ENCODE measurements at regions not wholly inside any gene's neighbourhood (a gene's known extent, or its start where the extent isn't known, plus 50 kb on each side); places are given as distances from the start of the nearest gene placed in this dataset.

DNA sequence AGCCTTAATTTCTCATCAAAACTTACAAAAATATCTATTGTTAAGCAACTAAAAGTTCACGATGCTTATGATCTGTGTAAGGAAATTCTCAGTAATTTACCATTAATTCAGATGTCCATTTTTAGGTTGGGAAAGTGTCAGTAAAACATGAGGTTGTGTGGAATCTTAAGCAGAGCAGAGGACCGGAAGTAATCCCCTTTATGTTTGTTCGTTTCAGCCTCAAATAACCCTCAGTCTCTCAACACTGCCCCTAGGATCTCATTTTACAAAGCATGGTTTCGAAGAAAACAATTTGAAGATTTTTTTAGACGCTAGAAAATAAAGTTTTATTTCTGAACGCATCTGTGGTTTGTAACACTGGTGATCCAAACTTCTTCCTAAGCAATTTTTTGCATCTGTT lies 504.2 kb downstream of the MAT2B start:
- H3K4me3 ChIP-seq (replicated peaks; ENCODE audit: low read depth, low read length): no peak overlapping the region
- H3K27me3 ChIP-seq (replicated peaks; ENCODE audit: control insufficient read depth, insufficient read depth, low read length): no peaks in the 10 kb centered on the region
- no peaks in the 10 kb centered on the region for H3K36me3 ChIP-seq (ENCODE audit: control insufficient read depth, insufficient read depth, low read length)
- TF ChIP-seq, protein P1, sequence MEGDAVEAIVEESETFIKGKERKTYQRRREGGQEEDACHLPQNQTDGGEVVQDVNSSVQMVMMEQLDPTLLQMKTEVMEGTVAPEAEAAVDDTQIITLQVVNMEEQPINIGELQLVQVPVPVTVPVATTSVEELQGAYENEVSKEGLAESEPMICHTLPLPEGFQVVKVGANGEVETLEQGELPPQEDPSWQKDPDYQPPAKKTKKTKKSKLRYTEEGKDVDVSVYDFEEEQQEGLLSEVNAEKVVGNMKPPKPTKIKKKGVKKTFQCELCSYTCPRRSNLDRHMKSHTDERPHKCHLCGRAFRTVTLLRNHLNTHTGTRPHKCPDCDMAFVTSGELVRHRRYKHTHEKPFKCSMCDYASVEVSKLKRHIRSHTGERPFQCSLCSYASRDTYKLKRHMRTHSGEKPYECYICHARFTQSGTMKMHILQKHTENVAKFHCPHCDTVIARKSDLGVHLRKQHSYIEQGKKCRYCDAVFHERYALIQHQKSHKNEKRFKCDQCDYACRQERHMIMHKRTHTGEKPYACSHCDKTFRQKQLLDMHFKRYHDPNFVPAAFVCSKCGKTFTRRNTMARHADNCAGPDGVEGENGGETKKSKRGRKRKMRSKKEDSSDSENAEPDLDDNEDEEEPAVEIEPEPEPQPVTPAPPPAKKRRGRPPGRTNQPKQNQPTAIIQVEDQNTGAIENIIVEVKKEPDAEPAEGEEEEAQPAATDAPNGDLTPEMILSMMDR (IDR thresholded peaks at IDR 0.05; ENCODE audit: insufficient read depth, low read length, poor library complexity, severe bottlenecking): no peak
- DNase-seq (ENCODE audit: extremely low read depth, insufficient read length): no peak

DNA sequence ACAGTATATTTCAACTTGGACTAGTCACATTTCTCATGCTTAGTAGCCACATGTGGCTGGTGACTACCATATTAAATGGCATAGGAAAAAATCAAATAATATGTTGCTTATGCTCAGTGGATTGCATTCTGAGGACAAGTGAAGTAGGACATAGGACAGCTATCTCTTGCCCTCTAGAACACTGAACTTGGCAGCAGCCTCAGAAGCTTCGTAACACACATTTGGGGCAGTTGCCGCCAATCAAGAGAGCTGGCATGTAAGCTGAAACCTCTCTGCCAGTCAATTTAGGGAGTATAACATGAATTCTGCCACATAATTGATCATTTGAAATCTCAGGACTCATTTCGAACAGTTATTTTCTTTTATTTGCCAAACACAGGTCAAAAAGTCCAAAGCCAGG lies 505.5 kb downstream of the MAT2B start:
- H3K4me3 ChIP-seq (replicated peaks; ENCODE audit: low read depth, low read length): no peak overlapping the region
- TF ChIP-seq, protein P1 (IDR thresholded peaks at IDR 0.05; ENCODE audit: insufficient read depth, low read length, poor library complexity, severe bottlenecking): no peak
- DNase-seq (ENCODE audit: extremely low read depth, insufficient read length): no peak
- no peaks in the 10 kb centered on the region for H3K36me3 ChIP-seq (ENCODE audit: control insufficient read depth, insufficient read depth, low read length)
- no peaks in the 10 kb centered on the region for H3K27me3 ChIP-seq (replicated peaks; ENCODE audit: control insufficient read depth, insufficient read depth, low read length)

DNA sequence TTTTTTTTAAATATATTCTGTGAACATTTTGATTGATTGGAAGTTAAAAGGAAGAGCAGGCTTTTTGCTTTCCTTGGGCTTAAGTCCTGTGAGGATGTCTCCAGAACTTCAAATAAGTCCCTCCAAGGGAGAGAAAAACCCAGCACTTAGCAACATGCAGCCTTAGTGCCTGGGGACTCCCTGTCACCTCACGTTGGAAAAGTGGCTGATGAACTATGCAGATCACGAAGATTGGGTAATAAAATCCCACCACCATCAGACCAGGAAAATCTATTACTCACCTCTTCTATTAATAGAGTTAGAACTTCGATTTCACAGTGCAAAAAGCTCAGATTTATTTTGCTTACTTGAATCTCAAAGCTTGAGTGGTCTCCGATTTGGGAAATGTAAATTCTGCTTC lies 507.0 kb downstream of the MAT2B start:
- H3K4me3 ChIP-seq (replicated peaks; ENCODE audit: low read depth, low read length): no peak overlapping the region
- no peaks in the 10 kb centered on the region for H3K36me3 ChIP-seq (ENCODE audit: control insufficient read depth, insufficient read depth, low read length)
- no peak for DNase-seq (ENCODE audit: extremely low read depth, insufficient read length)
- H3K27me3 ChIP-seq (replicated peaks; ENCODE audit: control insufficient read depth, insufficient read depth, low read length): no peaks in the 10 kb centered on the region
- TF ChIP-seq, protein P1 (IDR thresholded peaks at IDR 0.05; ENCODE audit: insufficient read depth, low read length, poor library complexity, severe bottlenecking): no peak

DNA sequence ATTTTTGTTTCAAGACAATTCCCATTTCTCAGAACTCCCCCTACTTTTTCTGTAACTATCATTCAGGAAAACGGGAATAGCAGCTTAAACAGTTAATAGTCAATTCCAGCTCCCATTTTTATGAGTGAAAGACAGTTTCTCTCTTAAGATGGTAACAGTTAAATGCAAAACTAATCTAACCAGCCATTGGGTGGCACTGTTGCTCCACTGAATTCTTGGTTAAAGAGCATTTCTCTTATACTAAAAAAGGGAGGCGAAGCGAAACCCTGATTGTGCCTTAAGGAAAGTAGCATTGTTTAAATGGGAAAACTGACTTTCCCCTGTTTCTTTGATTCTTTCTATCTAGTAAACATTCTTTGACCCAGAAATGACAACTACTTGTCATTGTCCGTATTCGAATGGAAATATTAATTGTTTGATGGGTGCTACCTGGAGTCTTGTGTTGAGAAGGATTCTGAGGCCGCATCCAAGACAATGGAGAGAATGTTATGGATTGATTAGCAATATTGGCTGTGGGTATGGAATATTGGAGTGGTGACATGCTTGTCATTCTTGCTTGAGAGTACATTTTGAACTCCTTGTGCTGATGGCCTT lies 507.8 kb downstream of the MAT2B start:
- no peak overlapping the region for H3K4me3 ChIP-seq (replicated peaks; ENCODE audit: low read depth, low read length)
- TF ChIP-seq, protein P1 (IDR thresholded peaks at IDR 0.05; ENCODE audit: insufficient read depth, low read length, poor library complexity, severe bottlenecking): peak; percentile 62
- DNase-seq (ENCODE audit: extremely low read depth, insufficient read length): peak; percentile 22
- H3K36me3 ChIP-seq (ENCODE audit: control insufficient read depth, insufficient read depth, low read length): no peaks in the 10 kb centered on the region
- H3K27me3 ChIP-seq (replicated peaks; ENCODE audit: control insufficient read depth, insufficient read depth, low read length): no peaks in the 10 kb centered on the region

DNA sequence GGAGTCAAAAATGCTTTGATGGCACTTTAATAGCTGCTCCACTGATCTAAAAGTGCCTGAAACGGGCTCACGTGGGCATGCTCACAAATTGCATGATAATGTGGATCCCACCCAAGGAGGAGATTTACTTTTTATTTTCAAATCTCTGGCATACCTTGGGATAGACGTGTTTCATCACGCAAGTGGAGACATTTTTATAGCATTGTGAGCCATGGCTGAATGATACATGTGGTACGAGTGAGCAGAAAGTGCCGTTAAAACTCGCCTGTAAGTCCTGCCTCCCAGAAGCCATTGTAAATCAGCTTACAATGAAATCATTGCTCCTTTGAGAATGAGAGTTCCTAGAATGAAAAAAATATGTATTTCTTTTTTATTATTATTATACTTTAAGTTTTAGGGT lies 514.7 kb downstream of the MAT2B start:
- DNase-seq (ENCODE audit: extremely low read depth, insufficient read length): no peak
- Histone ChIP-seq H3K27me3 (replicated peaks; ENCODE audit: control insufficient read depth, insufficient read depth, low read length) (no peaks in the 10 kb centered on the region), H3K36me3 (ENCODE audit: control insufficient read depth, insufficient read depth, low read length) (no peaks in the 10 kb centered on the region), H3K4me3 (replicated peaks; ENCODE audit: low read depth, low read length) (no peak overlapping the region)
- TF ChIP-seq, protein P1 (IDR thresholded peaks at IDR 0.05; ENCODE audit: insufficient read depth, low read length, poor library complexity, severe bottlenecking): no peak

DNA sequence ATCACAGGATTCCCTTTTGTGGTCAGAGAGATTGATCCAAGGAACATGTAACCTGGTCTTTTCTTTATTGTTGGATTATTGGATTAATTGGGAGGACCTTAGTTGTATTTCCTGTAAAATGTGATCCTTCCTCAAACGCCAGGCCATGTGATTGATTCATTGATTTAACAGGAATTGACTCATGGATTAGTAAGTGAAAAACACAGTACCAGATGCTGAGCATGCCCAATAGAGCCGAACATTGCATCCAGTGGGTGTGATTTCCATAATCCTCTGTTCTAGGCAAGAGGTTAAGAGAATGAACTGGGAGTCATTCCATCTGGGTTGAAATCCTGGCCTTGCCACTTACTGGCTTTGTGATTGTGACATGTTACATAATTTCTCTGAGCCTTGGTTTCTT lies 522.3 kb downstream of the MAT2B start:
- Histone ChIP-seq H3K27me3 (replicated peaks; ENCODE audit: control insufficient read depth, insufficient read depth, low read length) (no peaks in the 10 kb centered on the region), H3K36me3 (ENCODE audit: control insufficient read depth, insufficient read depth, low read length) (no peaks in the 10 kb centered on the region), H3K4me3 (replicated peaks; ENCODE audit: low read depth, low read length) (no peak overlapping the region)
- DNase-seq (ENCODE audit: extremely low read depth, insufficient read length): no peak
- TF ChIP-seq, protein P1 (IDR thresholded peaks at IDR 0.05; ENCODE audit: insufficient read depth, low read length, poor library complexity, severe bottlenecking): no peak
